BLaER1 (cell line): ENCODE measurements at regions not wholly inside any gene's neighbourhood (a gene's known extent, or its start where the extent isn't known, plus 50 kb on each side); places are given as distances from the start of the nearest gene placed in this dataset.

Source experiments
- H3K27ac ChIP-seq: shearing (Covaris generic); formaldehyde crosslinking; 2 replicates; pipeline ENCODE4 v1.8.1; 2022
- H3K27me3 ChIP-seq: shearing (Covaris generic); formaldehyde crosslinking; 2 replicates; pipeline ENCODE4 v1.8.1; 2022
- H3K36me3 ChIP-seq: shearing (Covaris generic); formaldehyde crosslinking; 2 replicates; pipeline ENCODE4 v1.8.1; 2022
- H3K4me1 ChIP-seq: shearing (Covaris generic); formaldehyde crosslinking; 2 replicates; pipeline ENCODE4 v1.8.1; 2022
- H3K4me2 ChIP-seq: shearing (Covaris generic); formaldehyde crosslinking; 2 replicates; pipeline ENCODE4 v1.8.1; 2022
- H3K4me3 ChIP-seq: shearing (Covaris generic); formaldehyde crosslinking; 2 replicates; pipeline ENCODE4 v1.8.1; 2022
- H3K9ac ChIP-seq: shearing (Covaris generic); formaldehyde crosslinking; 2 replicates; pipeline ENCODE4 v1.8.1; 2022
- H3K9me3 ChIP-seq: shearing (Covaris generic); formaldehyde crosslinking; 2 replicates; pipeline ENCODE4 v1.8.1; 2022
- H4K20me1 ChIP-seq: shearing (Covaris generic); formaldehyde crosslinking; 2 replicates; pipeline ENCODE4 v1.8.1; 2022
- Cebpa-rat ChIP-seq: shearing (Covaris generic); IDR thresholded peaks from 2 replicates; pipeline ENCODE4 v1.8.1; 2022

DNA sequence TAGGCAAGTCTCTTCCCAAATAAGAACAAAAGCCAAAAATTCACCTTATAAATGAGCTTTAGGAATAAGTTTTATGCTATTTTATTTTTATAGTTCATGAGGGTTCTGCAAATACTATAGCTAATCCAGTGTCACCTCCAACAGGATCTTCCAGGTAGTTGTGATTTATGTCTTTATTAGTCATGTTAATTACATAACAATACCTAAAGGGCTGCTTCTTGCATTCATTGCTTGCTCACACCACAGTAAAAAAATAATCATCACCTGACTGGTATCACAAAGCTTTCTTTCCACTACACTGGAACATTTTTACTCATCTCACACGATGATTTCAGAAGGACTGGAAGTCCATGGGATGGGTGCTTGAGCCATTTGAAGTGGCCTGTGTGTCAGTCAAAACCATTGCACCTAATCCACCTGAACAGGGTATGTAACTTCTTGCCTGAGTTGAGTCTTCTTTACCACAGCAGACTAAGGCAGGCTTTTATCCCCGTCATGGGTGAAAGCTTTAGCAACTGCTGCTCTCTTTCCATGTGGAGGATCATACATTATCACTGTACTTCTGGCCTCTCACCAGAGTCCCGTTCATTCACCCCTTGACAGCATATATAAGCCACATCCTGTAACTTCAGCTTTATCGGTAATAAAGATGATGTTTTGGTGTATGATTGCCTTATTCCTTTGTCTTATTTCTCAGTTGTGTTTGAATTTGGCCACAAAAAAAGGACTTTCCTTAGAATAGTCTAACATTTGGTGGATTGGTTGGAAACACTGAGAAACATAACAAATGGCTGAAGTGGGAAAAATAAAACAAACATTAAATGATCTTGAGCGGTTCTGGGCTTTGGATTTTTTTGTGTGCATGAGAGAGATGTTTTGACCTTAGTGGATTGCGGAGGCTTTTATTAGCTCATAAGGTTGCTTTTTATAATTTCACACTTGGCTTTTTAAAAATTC is 382.6 kb upstream of the THBS1 start:
- Histone ChIP-seq H3K4me2 (no peak overlapping the region), H3K27ac (no peak overlapping the region), H3K9me3 (no peaks in the 10 kb centered on the region), H3K4me1 (no peaks in the 10 kb centered on the region), H4K20me1 (no peaks in the 10 kb centered on the region), H3K9ac (no peak overlapping the region), H3K36me3 (no peaks in the 10 kb centered on the region), H3K4me3 (no peak overlapping the region), H3K27me3 (no peaks in the 10 kb centered on the region)
- TF ChIP-seq Cebpa-rat, result no peak

DNA sequence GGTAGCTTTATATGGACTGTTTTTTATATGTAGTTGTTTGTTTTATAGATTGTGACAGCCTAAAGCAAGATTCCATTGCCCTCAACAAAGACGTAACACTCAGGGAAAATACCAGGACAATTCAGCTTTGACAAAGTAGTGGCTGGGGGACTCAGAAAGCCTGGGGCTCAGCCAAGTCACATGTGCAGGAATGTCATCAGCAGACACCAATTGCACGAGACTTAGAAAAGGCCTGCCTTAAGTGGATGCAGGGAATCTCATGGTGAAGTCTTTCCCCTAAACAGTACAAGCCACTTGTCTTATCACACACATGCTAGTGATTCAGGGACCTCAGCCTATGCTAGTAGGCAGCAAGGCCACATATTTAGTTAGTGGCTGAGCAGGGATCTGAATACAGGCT is 381.8 kb upstream of the THBS1 start:
- Histone ChIP-seq H3K27ac (no peak overlapping the region), H3K27me3 (no peaks in the 10 kb centered on the region), H3K36me3 (no peaks in the 10 kb centered on the region), H4K20me1 (no peaks in the 10 kb centered on the region), H3K4me2 (no peak overlapping the region), H3K9ac (no peak overlapping the region), H3K4me1 (no peaks in the 10 kb centered on the region), H3K4me3 (no peak overlapping the region), H3K9me3 (no peaks in the 10 kb centered on the region)
- TF ChIP-seq Cebpa-rat, result no peak

DNA sequence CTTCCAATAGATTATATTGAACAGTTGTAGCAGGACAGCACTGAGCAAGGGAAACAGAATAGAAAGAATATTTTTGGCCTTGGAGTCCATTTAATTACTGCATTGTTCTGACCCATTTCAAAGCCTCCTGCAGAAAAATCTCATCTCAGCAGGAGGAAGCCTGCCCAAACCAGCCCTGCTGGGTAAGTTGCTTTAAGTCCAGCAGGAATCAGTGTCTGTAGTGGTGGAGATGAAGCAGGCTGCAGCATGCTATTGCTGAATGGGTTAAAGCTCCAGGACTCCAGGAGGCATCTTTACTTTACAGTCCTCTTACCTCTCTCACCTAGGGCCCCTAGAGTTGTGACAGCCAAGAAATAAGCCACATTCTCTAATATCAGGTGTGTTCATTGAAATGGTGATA is 380.3 kb upstream of the THBS1 start:
- H3K9me3 ChIP-seq, result no peaks in the 10 kb centered on the region
- no peak overlapping the region for H3K27ac ChIP-seq
- no peak overlapping the region for H3K4me3 ChIP-seq
- H4K20me1 ChIP-seq, result no peaks in the 10 kb centered on the region
- no peaks in the 10 kb centered on the region for H3K27me3 ChIP-seq
- no peak for TF ChIP-seq Cebpa-rat
- no peak overlapping the region for H3K4me2 ChIP-seq
- H3K4me1 ChIP-seq, result no peaks in the 10 kb centered on the region
- no peak overlapping the region for H3K9ac ChIP-seq
- H3K36me3 ChIP-seq, result no peaks in the 10 kb centered on the region

DNA sequence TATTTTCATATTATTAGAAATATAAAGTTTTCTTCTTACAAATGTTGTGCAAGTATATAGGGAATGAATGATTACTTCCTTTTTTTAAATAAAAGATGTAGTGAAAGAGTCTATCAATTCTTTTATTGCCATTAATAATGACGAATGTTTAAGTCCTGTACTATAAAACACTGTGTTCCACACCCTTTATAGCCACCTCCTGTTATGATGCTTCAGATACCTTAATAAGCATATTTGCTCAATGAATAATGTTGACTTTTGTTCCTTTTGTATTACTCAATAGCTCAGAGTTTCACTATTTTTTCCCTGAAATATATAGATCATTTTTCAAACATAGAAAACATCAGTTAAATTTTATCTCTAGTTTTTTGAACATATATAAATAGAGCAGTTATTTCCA is 378.2 kb upstream of the THBS1 start:
- no peak overlapping the region for H3K9ac ChIP-seq
- no peaks in the 10 kb centered on the region for H3K4me1 ChIP-seq
- no peak for TF ChIP-seq Cebpa-rat
- H3K36me3 ChIP-seq, result no peaks in the 10 kb centered on the region
- H3K4me2 ChIP-seq, result no peak overlapping the region
- no peak overlapping the region for H3K4me3 ChIP-seq
- no peaks in the 10 kb centered on the region for H4K20me1 ChIP-seq
- H3K27me3 ChIP-seq, result no peaks in the 10 kb centered on the region
- H3K9me3 ChIP-seq, result no peaks in the 10 kb centered on the region
- no peak overlapping the region for H3K27ac ChIP-seq

DNA sequence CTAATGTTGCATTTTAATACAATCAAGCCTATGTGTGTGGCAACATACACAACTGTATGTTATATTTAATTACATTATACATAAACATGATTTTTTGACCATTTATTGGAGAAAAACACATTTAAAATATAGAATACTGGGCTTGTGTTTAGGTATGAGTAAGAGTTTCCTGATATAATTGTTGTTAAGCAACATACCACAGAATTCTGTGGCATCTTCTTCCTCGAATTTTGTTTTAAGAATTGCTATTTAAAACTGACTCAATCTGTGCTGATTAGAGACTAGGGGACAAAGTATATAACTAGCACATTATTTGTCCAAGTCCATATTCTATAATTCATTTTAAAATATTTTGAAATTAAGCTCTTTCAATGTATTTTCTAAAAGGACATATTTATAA is 376.8 kb upstream of the THBS1 start:
- H3K4me1 ChIP-seq, result no peaks in the 10 kb centered on the region
- H4K20me1 ChIP-seq, result no peaks in the 10 kb centered on the region
- TF ChIP-seq Cebpa-rat, result no peak
- H3K9ac ChIP-seq, result no peak overlapping the region
- no peaks in the 10 kb centered on the region for H3K27me3 ChIP-seq
- no peaks in the 10 kb centered on the region for H3K9me3 ChIP-seq
- H3K4me2 ChIP-seq, result no peak overlapping the region
- no peaks in the 10 kb centered on the region for H3K36me3 ChIP-seq
- no peak overlapping the region for H3K27ac ChIP-seq
- no peak overlapping the region for H3K4me3 ChIP-seq

DNA sequence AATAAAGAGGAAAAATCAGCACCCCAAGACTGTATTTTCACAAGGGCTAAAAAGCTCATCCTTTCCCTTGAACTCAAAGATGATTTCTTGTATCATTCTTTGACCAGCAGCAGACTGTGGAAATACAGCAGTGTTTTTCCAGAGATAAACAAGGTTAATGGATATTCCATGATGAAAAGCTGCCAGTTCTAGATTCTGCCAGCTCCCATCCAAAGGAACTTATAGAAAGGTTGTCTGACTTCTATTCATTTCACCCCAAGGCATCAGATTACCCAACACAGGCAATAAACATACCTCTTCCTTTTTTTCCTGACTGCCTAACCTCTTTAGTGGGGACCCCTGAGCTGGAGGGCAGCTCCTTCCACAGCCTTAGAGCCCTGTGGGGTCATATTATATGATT is 375.8 kb upstream of the THBS1 start:
- H3K27me3 ChIP-seq, result no peaks in the 10 kb centered on the region
- no peak overlapping the region for H3K4me2 ChIP-seq
- no peaks in the 10 kb centered on the region for H4K20me1 ChIP-seq
- TF ChIP-seq Cebpa-rat, result no peak
- H3K27ac ChIP-seq, result no peak overlapping the region
- H3K4me3 ChIP-seq, result no peak overlapping the region
- no peaks in the 10 kb centered on the region for H3K36me3 ChIP-seq
- no peaks in the 10 kb centered on the region for H3K4me1 ChIP-seq
- H3K9ac ChIP-seq, result no peak overlapping the region
- no peaks in the 10 kb centered on the region for H3K9me3 ChIP-seq

DNA sequence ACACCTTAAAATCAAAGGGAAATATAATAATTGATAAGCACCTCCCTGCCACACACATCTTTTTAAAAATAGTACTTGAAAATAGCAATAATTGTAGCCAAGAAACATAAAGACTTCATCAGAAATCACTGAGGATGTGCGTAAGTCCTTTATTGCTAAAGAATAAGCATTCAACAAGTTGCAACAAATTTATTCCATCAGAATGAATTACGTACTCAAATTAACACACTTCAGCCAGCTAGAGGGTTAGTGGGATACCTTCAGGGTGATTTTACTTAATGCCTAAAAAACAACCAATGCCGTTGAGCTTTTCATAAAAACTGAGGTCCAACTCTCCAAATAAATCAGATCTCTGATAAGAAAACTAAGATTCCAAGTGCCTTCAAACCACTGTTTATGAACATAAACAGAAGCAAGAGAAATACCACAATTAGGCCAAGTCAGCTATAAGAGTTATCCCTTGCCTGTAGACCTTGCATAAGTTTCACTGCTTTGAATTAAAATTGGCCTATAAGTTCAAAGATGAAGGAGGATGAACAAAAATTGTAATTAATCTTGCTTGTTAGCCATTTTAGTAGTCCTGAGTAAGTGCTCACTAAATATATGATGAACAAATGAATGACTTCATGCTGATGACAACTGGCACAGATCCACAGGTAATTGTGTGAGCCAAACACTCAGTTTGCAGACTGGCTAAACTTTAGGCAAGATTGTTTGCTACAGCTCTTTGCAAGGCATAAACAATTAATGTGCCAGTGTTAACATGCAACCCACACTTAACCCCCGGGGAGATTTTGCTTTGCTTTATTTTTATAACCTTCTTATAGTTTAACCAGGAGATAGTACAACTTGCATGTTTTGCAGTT is 375.1 kb upstream of the THBS1 start:
- Histone ChIP-seq H4K20me1 (no peaks in the 10 kb centered on the region), H3K27me3 (no peaks in the 10 kb centered on the region), H3K4me2 (no peak overlapping the region), H3K4me3 (no peak overlapping the region), H3K36me3 (no peaks in the 10 kb centered on the region), H3K27ac (no peak overlapping the region), H3K4me1 (no peaks in the 10 kb centered on the region), H3K9ac (no peak overlapping the region), H3K9me3 (no peaks in the 10 kb centered on the region)
- no peak for TF ChIP-seq Cebpa-rat

DNA sequence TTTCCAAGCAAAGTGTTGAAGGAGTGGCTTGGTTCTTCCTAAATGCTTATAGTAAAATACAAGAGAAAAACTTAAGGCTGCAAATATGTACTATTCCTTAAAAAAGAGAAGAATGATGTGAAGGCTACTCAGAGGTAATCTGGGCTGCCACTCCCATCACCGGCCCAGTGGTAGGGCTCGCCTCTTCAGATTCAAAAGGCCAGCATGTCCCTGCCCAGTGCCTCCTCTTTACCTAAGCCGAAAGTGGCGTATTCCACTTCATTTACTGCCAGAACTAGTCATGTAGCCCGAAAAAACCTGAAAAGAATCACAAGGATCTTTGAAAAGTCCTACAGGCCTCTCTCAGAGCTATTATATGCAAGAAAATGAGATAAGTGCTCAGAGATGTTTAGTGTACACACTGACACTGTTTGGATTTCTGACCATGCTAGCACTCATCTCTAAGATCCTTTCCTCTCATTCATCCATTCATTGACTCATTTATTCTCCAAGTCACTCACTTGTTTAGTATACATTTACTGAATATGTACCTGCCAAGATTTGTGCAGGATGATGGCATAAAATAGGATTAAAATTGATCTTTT is 373.3 kb upstream of the THBS1 start:
- H3K4me1 ChIP-seq, result no peaks in the 10 kb centered on the region
- no peaks in the 10 kb centered on the region for H4K20me1 ChIP-seq
- no peak overlapping the region for H3K4me3 ChIP-seq
- no peaks in the 10 kb centered on the region for H3K9me3 ChIP-seq
- H3K36me3 ChIP-seq, result no peaks in the 10 kb centered on the region
- no peak for TF ChIP-seq Cebpa-rat
- H3K4me2 ChIP-seq, result no peak overlapping the region
- no peak overlapping the region for H3K27ac ChIP-seq
- H3K9ac ChIP-seq, result no peak overlapping the region
- H3K27me3 ChIP-seq, result no peaks in the 10 kb centered on the region

DNA sequence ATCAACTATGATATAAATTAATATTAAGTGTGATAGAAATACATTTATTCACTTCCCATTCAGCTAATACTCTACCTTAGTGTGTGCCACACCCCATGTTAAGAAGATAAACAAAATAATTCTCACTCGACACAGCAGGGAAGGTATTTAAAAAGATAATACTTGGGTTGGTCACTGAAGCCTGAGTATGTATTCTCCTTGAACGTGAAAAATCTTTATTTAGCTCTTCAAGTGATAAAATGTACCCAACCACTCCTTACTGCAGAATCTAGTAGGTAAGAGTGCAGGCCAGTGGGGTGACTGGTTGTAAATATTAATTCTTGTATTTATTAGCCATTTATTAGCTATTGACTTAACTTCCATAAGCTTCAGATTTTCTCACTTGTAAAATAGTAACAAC is 372.7 kb upstream of the THBS1 start:
- Histone ChIP-seq H3K4me1 (no peaks in the 10 kb centered on the region), H3K4me2 (no peak overlapping the region), H3K9me3 (no peaks in the 10 kb centered on the region), H3K27me3 (no peaks in the 10 kb centered on the region), H3K27ac (no peak overlapping the region), H3K4me3 (no peak overlapping the region), H4K20me1 (no peaks in the 10 kb centered on the region), H3K9ac (no peak overlapping the region), H3K36me3 (no peaks in the 10 kb centered on the region)
- TF ChIP-seq Cebpa-rat, result no peak
